HCT116 (cell line): ENCODE measurements at regions not wholly inside any gene's neighbourhood (a gene's known extent, or its start where the extent isn't known, plus 50 kb on each side); places are given as distances from the start of the nearest gene placed in this dataset.

Experiments used
- CTCF ChIP-seq, 3 experiments: fragments of 200-600 bp in 1 of 3; sonication (generic) in 1 of 3; IDR thresholded peaks in 2 of 3; conservative IDR thresholded peaks in 1 of 3; 2 replicates each; pipeline ENCODE4 v1.5.1; 2012 to 2017; ENCODE audit warnings: low read depth in 2 of 3, low read length in 2 of 3, antibody characterized with exemption in 1 of 3, borderline replicate concordance in 1 of 3, control low read depth in 1 of 3, mild to moderate bottlenecking in 1 of 3, mixed read lengths in 1 of 3, mixed run types in 1 of 3, moderate library complexity in 1 of 3; ENCODE audit not compliant: insufficient read depth in 1 of 3
- EZH2 ChIP-seq: fragments of 200-600 bp; sonication (generic); IDR thresholded peaks from 2 replicates; pipeline ENCODE4 v1.6.1; 2017; ENCODE audit warnings: antibody characterized with exemption, mixed run types
- EZH2phosphoT487 ChIP-seq: fragments of 200-600 bp; IDR thresholded peaks from 2 replicates; pipeline ENCODE4 v1.6.1; 2018; ENCODE audit warnings: antibody characterized with exemption, borderline replicate concordance
- POLR2A ChIP-seq: IDR thresholded peaks from 2 replicates; pipeline ENCODE4 v1.7.0; 2011; ENCODE audit warnings: borderline replicate concordance; ENCODE audit not compliant: insufficient read depth, insufficient read length; ENCODE audit errors: extremely low read depth
- POLR2AphosphoS5 ChIP-seq: IDR thresholded peaks from 2 replicates; pipeline ENCODE4 v1.6.1; 2011; ENCODE audit warnings: mild to moderate bottlenecking, low read depth, low read length, moderate library complexity
- SRF ChIP-seq: IDR thresholded peaks from 2 replicates; pipeline ENCODE4 v1.6.1; 2012; ENCODE audit warnings: low read depth

- TF ChIP-seq POLR2AphosphoS5 (no peak), SRF (no peak), CTCF (IDR thresholded peaks at IDR 0.05 in 2 of 3, conservative IDR thresholded peaks at IDR 0.05 in 1 of 3; ENCODE audit: borderline replicate concordance in 1 of 3, insufficient read depth in 1 of 3, low read depth in 2 of 3, low read length in 2 of 3) (no peak), EZH2 (no peak), EZH2phosphoT487 (no peak), POLR2A (no peak)
Observed at GRCh38 chr1:88571506-88571905, 112.6 kb upstream of the PKN2 start.
